ENCODE measurements at regions not wholly inside any gene's neighbourhood (a gene's known extent, or its start where the extent isn't known, plus 50 kb on each side); places are given as distances from the start of the nearest gene placed in this dataset.

GRCh38 chr3:104546301-104546700 is 820.4 kb upstream of the ALCAM start:
- no peak for DNase-seq

- no peak for DNase-seq
Observed at GRCh38 chr3:104547031-104547430, 819.7 kb upstream of the ALCAM start.

GRCh38 chr3:104548401-104548800 is 818.3 kb upstream of the ALCAM start:
- DNase-seq = no peak

GRCh38 chr3:104549099-104549714 is 817.5 kb upstream of the ALCAM start:
- no peak for DNase-seq

GRCh38 chr3:104553121-104553520 is 813.6 kb upstream of the ALCAM start:
- DNase-seq = no peak

- no peak for DNase-seq
Observed at GRCh38 chr3:104554425-104554824, 812.3 kb upstream of the ALCAM start.

- no peak for DNase-seq
Observed at GRCh38 chr3:104555728-104556127, 811.0 kb upstream of the ALCAM start.

GRCh38 chr3:104556372-104557078 is 810.2 kb upstream of the ALCAM start:
- DNase-seq = no peak

GRCh38 chr3:104561324-104561723 is 805.4 kb upstream of the ALCAM start:
- no peak for DNase-seq

- peak; percentile 60 for DNase-seq
Observed at GRCh38 chr3:104564045-104564643, 802.6 kb upstream of the ALCAM start.

GRCh38 chr3:104566054-104566453 is 800.7 kb upstream of the ALCAM start:
- no peak for DNase-seq

GRCh38 chr3:104575634-104576033 is 791.1 kb upstream of the ALCAM start:
- no peak for DNase-seq

- no peak for DNase-seq
Observed at GRCh38 chr3:104578558-104578957, 788.2 kb upstream of the ALCAM start.

- DNase-seq = no peak
Observed at GRCh38 chr3:104582092-104582491, 784.6 kb upstream of the ALCAM start.

- no peak for DNase-seq
Observed at GRCh38 chr3:104584682-104585081, 782.0 kb upstream of the ALCAM start.

GRCh38 chr3:104586344-104586743 is 780.4 kb upstream of the ALCAM start:
- DNase-seq = no peak

GRCh38 chr3:104588442-104588841 is 778.3 kb upstream of the ALCAM start:
- no peak for DNase-seq

GRCh38 chr3:104591776-104592175 is 774.9 kb upstream of the ALCAM start:
- DNase-seq = no peak

- DNase-seq = no peak
Observed at GRCh38 chr3:104594491-104594890, 772.2 kb upstream of the ALCAM start.

- no peak for DNase-seq
Observed at GRCh38 chr3:104596054-104596453, 770.7 kb upstream of the ALCAM start.

GRCh38 chr3:104596551-104596950 is 770.2 kb upstream of the ALCAM start:
- peak; percentile 30 for DNase-seq

- DNase-seq = no peak
Observed at GRCh38 chr3:104598848-104599511, 767.7 kb upstream of the ALCAM start.

GRCh38 chr3:104604326-104605010 is 762.2 kb upstream of the ALCAM start:
- DNase-seq = no peak
